Body of pancreas (tissue), 4 donors: ENCODE measurements at regions not wholly inside any gene's neighbourhood (a gene's known extent, or its start where the extent isn't known, plus 50 kb on each side); places are given as distances from the start of the nearest gene placed in this dataset.
A peak's percentile ranks its signal among the peaks of the same experiment; 100 is the strongest.

Experiments used
- POLR2A ChIP-seq, 3 donors: fragments of 450-650 bp; IDR thresholded peaks; one replicate each; pipeline ENCODE4 v1.6.1; 2016; ENCODE audit warnings: antibody characterized with exemption in 3 of 3, mild to moderate bottlenecking in 2 of 3
- TF ChIP-seq, protein P1 (sequence below), 7 experiments: fragments of 450-650 bp in 4 of 7; fragments of 200-600 bp in 3 of 7; sonication (generic) in 3 of 7; IDR thresholded peaks; one replicate each; pipeline ENCODE4 v1.5.1; 2016 to 2019; ENCODE audit warnings: antibody characterized with exemption in 7 of 7

DNA sequence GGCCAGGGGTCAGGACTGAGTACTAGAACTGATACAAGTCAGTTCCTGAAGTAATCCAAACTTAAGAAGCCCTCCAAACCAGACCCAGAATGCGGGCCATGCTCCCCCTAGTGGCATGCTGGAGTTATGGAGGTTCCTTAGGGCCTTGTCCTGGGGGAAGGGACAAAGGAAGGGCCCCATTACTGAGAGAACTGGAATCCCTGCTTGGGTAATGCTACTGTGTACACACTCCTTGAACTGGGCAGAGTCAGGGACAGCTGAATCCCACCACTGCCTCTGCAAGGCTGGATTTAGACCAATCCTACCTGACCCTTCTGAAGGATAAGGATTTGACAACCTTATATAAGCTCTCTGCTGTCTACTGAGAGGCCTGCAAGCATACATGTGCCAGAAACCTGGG, 97.3 kb upstream of the AKIP1 start:
- TF ChIP-seq, protein P1, sequence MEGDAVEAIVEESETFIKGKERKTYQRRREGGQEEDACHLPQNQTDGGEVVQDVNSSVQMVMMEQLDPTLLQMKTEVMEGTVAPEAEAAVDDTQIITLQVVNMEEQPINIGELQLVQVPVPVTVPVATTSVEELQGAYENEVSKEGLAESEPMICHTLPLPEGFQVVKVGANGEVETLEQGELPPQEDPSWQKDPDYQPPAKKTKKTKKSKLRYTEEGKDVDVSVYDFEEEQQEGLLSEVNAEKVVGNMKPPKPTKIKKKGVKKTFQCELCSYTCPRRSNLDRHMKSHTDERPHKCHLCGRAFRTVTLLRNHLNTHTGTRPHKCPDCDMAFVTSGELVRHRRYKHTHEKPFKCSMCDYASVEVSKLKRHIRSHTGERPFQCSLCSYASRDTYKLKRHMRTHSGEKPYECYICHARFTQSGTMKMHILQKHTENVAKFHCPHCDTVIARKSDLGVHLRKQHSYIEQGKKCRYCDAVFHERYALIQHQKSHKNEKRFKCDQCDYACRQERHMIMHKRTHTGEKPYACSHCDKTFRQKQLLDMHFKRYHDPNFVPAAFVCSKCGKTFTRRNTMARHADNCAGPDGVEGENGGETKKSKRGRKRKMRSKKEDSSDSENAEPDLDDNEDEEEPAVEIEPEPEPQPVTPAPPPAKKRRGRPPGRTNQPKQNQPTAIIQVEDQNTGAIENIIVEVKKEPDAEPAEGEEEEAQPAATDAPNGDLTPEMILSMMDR (IDR thresholded peaks at IDR 0.05), result peak; percentile 69 to 81 (median 77)
- no peak for TF ChIP-seq POLR2A (IDR thresholded peaks at IDR 0.05)
